ENCODE measurements at regions not wholly inside any gene's neighbourhood (a gene's known extent, or its start where the extent isn't known, plus 50 kb on each side); places are given as distances from the start of the nearest gene placed in this dataset.

- TF ChIP-seq CTCF (conservative IDR thresholded peaks at IDR 0.05; ENCODE audit: low read depth, low read length) (no peak), EZH2 (IDR thresholded peaks at IDR 0.05; ENCODE audit: low read length, unreplicated experiment) (no peak), EZH2phosphoT487 (IDR thresholded peaks at IDR 0.05; ENCODE audit: borderline replicate concordance, low read length) (no peak)
Measured at GRCh38 chr17:73872816-73873215, 228.6 kb upstream of the SDK2 start.

Measured in PC-3 (cell line).